ENCODE measurements at regions not wholly inside any gene's neighbourhood (a gene's known extent, or its start where the extent isn't known, plus 50 kb on each side); places are given as distances from the start of the nearest gene placed in this dataset.

DNA sequence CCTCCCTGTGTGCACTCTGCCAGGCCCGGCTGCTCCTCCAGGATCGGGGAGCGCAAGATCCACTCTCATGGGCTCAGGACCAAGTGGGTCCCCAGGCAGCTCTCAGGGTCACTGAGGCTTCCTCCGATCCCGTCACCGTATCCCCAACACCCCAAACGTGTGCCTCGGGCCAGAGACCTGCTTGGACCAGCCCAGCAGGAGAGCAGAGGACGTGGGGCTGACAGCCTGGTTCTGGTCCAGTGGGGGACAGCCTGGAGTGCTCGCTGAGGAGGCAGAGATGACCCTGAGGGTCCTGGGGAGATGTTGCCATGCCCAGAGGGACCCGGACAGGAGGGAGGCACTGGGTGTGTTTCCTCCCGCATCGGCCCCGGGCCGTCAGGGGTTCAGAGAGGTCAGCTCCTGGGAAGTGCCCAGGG is 1402.6 kb downstream of the BRD1 start:
- TF ChIP-seq, protein P1, sequence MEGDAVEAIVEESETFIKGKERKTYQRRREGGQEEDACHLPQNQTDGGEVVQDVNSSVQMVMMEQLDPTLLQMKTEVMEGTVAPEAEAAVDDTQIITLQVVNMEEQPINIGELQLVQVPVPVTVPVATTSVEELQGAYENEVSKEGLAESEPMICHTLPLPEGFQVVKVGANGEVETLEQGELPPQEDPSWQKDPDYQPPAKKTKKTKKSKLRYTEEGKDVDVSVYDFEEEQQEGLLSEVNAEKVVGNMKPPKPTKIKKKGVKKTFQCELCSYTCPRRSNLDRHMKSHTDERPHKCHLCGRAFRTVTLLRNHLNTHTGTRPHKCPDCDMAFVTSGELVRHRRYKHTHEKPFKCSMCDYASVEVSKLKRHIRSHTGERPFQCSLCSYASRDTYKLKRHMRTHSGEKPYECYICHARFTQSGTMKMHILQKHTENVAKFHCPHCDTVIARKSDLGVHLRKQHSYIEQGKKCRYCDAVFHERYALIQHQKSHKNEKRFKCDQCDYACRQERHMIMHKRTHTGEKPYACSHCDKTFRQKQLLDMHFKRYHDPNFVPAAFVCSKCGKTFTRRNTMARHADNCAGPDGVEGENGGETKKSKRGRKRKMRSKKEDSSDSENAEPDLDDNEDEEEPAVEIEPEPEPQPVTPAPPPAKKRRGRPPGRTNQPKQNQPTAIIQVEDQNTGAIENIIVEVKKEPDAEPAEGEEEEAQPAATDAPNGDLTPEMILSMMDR (IDR thresholded peaks at IDR 0.05; ENCODE audit: borderline replicate concordance, insufficient read depth, low read depth, low read length): no peak
- no peak overlapping the region for H3K4me3 ChIP-seq (ENCODE audit: low read depth, low read length)

DNA sequence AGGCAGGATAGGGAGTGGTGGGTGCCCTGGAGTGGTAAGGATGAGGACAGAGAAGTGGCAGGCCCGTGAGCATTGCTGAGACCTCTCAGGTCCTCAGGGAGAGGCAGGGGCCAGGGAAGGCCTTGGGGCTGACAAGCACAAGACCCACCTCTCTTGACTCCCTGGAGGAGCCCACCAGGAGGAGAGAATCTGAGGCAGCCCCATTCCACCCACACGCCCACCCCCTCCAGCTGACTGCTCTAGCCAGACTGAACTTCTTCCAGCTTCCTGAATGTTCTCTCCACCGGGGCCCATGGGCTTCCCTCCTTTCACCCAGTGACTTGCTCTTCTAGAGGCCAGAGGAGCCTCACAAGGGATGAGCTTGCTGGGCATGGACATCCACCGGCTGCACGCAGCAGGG is 1403.0 kb downstream of the BRD1 start:
- TF ChIP-seq, protein P1 (IDR thresholded peaks at IDR 0.05; ENCODE audit: borderline replicate concordance, insufficient read depth, low read depth, low read length): no peak

DNA sequence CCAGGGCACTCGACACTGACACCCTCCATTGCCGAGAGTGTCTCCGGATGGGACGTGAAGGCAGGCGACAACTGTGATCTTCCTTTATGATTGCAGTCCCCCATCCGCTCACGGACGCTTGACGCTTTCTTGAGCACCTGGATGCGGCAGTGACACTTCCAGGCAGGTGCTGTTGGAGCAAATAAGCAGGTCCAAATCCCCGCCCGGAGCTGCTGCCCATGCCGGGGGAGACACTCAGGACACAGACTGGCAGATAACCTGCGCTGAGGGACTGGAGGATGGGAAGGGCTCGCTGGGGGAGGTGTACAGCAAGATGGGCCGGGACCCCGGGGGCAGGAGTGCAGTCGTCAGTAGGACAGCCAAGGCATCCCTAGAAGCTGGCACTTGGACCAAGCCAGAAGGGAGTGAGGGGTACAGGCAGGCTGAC is 1403.5 kb downstream of the BRD1 start:
- no peak overlapping the region for H3K4me3 ChIP-seq (ENCODE audit: low read depth, low read length)
- TF ChIP-seq, protein P1 (IDR thresholded peaks at IDR 0.05; ENCODE audit: borderline replicate concordance, insufficient read depth, low read depth, low read length): no peak

More for the DNA sequence above, 1403.0 kb downstream of the BRD1 start:
- no peak overlapping the region for H3K4me3 ChIP-seq (ENCODE audit: low read depth, low read length)

DNA sequence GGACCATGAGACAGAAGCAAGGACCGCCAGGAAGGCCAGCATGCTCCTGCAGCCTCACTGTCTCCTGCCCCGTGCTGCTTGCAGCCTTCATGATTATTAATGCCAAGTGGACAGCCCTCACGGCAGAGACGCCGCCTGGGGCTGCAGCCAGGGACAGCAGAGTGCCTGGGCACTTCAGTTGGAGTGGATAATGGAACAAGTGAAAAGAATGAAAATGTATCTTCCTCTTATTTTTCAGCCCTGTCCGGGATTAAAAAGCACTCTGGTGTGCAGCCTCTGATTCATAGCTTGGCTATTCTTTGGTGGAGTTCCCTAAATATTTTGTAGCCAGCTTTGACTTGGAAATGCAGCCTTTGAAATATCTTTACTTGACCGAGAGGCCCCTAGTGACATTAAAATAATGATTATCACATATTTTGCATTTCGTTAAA is 1404.2 kb downstream of the BRD1 start:
- no peak overlapping the region for H3K4me3 ChIP-seq (ENCODE audit: low read depth, low read length)
- TF ChIP-seq, protein P1 (IDR thresholded peaks at IDR 0.05; ENCODE audit: borderline replicate concordance, insufficient read depth, low read depth, low read length): no peak

DNA sequence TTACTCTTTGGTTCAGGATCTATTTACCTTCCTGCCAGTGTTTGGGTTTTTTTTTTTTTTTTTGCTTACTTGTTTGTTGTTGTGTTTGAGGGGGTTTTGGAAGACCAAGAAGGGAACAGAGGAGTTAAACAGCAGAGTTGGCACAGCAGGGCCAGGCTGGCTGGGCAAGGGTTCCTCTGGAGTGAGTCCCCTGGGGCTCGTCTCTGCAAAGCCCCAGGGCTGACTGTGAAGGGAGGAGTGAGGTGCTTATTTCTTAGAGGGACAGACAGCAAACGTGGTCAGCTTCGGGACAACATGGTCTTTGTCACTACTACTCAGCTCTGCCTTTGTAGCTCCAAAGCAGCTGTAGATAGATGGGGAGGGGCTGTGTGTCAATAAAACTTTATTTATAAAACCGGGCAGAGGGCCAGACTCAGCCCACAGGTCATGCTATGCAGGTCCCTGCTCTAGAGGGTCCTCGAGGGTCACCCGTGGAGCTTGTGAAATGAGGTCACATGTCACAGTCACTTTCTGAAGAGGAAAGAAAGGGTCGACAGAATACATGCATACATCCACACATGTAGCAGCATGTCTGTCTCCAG is 1404.7 kb downstream of the BRD1 start:
- no peak overlapping the region for H3K4me3 ChIP-seq (ENCODE audit: low read depth, low read length)
- TF ChIP-seq, protein P1 (IDR thresholded peaks at IDR 0.05; ENCODE audit: borderline replicate concordance, insufficient read depth, low read depth, low read length): no peak

DNA sequence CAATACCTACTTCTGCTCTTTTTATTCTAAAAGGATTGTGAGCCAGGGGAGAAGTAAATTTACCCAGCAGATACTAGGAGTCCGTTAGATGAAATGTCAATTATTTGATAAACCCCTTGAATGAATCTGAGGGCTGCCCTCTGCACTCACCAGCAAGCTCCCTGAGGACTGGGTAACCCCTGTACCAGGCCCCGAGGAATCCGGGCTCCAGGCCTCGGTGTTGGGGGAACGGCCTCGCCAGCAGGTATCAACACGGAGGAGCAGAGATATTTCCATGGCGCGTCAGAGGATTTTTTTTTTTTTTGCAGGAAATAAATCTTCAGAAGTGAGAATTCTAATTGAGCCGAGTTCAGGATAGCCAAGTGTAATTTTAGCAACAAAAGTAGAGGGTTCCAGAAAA is 1408.8 kb downstream of the BRD1 start:
- H3K4me3 ChIP-seq (ENCODE audit: low read depth, low read length): no peak overlapping the region
- TF ChIP-seq, protein P1 (IDR thresholded peaks at IDR 0.05; ENCODE audit: borderline replicate concordance, insufficient read depth, low read depth, low read length): no peak
